Sciatic nerve (tissue), 2 donors: ENCODE measurements at regions not wholly inside any gene's neighbourhood (a gene's known extent, or its start where the extent isn't known, plus 50 kb on each side); places are given as distances from the start of the nearest gene placed in this dataset.

ENCODE experiments used
- ATAC-seq: fragments of 200-7000 bp; cut with Tn5 transposase; one replicate; pipeline ENCODE4 v1.9.1; 2020; ENCODE audit warnings: mild to moderate bottlenecking, moderate library complexity
- DNase-seq: peaks from one replicate; pipeline ENCODE4 v3.0.0-alpha.2; 2020; ENCODE audit warnings: low spot score
- intact Hi-C: fragments of 100-400 bp; cut with DNase I; formaldehyde crosslinking; loops from one replicate; pipeline ENCODE4 v1.14.2; 2022
- donor health status: DM: no; HTN: no; CAD: no.
- donor health status: DM: no; HTN: no; CAD: no.

DNA sequence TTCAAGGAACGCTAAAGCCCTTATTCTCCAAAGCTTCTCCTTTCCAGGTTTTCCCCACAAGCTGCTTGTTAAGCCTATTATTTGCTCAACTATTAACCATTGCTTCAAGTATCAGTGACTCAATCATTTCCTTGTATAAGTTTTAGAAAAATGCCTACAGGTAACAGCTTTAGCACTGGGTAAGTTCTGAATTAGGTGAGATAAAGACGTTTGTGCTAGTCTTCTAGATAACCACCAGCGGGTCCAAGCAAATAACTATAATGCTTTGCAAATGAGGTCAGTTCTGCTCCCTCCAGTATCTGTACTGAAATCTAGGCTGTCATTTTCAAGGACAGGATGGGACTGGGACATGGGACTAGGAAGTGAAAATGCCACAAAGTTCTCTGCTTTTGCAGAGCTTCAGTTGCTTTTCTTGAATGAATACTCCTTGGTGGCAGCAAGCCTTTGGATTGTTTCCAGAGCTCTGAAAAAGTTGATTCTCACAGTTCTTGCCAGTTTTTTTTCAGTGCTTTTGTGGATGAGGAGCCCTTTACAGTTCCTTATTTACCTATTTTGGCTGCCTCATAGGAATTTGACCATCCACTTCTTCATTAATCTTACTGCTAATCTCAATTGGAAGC is 1487.7 kb downstream of the EFNB2 start:
- DNase-seq (no peak), ATAC-seq (no peak)
- intact Hi-C loops: no loop called here

GRCh38 chr13:105037110-105037509 is 1498.4 kb downstream of the EFNB2 start:
- intact Hi-C loops: no loop called here
- DNase-seq (no peak), ATAC-seq (no peak)

- ATAC-seq (peak; percentile 20), DNase-seq (no peak)
- intact Hi-C loops: no loop called here
These were observed 1500.4 kb downstream of the EFNB2 start for GRCh38 chr13:105035092-105035491.

- DNase-seq (no peak), ATAC-seq (no peak)
- intact Hi-C loops: no loop called here
These were observed 1501.5 kb downstream of the EFNB2 start for GRCh38 chr13:105033999-105034398.

GRCh38 chr13:105031306-105031705 is 1504.2 kb downstream of the EFNB2 start:
- intact Hi-C loops: no loop called here
- ATAC-seq (no peak), DNase-seq (no peak)

- intact Hi-C loops: no loop called here
- DNase-seq (no peak), ATAC-seq (no peak)
These were observed 1504.6 kb downstream of the EFNB2 start for GRCh38 chr13:105030851-105031250.

DNA sequence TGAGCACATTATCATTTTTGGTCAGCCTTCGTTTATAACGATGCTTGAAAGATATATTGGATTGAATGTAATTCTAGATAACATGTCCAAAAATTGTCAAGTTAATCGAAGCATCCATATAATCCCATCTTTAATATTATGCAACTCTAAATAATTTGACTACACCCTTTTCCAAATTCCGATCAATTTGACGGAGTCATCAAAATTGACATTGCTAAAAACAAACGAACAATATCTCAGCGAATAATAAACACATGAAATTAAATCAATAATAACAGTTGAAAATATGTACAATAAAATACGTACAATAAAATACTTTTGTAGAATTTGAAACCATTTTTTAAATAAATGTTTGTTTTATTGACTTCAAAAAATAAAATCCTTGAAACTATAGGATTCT is 1516.4 kb downstream of the EFNB2 start:
- no peak for DNase-seq
- no peak for ATAC-seq

GRCh38 chr13:105016266-105016665 is 1519.2 kb downstream of the EFNB2 start:
- DNase-seq: no peak
- intact Hi-C loops: no loop called here
- ATAC-seq: no peak

More for the DNA sequence above, 1516.4 kb downstream of the EFNB2 start:
- intact Hi-C loops: no loop called here

GRCh38 chr13:105008604-105009003 is 1526.9 kb downstream of the EFNB2 start:
- DNase-seq: no peak
- ATAC-seq: no peak
- intact Hi-C loops: no loop called here

GRCh38 chr13:105007166-105007808 is 1528.2 kb downstream of the EFNB2 start:
- DNase-seq: no peak
- intact Hi-C loops: no loop called here
- ATAC-seq: no peak

DNA sequence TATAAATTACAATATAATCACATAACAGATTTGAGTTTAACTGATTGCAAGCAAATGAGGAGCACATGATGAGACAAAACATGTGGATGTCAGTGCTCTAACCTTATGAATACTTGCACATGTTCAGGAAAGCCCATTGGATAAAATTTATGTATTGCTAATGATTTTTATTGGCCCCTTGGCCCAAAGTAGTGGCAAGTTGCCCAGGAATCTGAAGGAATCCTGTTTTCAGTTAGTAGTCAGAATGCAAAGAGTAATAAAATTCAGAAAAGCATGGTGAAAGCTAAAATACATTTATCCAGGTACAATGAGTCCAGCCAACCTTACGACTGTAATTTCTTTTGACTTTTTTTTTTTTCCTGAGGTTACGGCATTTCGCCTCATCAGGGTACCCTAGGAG is 1539.4 kb downstream of the EFNB2 start:
- DNase-seq: no peak
- no peak for ATAC-seq
- intact Hi-C loops: no loop called here

GRCh38 chr13:104993708-104994107 is 1541.8 kb downstream of the EFNB2 start:
- ATAC-seq (no peak), DNase-seq (no peak)
- intact Hi-C loops: no loop called here

DNA sequence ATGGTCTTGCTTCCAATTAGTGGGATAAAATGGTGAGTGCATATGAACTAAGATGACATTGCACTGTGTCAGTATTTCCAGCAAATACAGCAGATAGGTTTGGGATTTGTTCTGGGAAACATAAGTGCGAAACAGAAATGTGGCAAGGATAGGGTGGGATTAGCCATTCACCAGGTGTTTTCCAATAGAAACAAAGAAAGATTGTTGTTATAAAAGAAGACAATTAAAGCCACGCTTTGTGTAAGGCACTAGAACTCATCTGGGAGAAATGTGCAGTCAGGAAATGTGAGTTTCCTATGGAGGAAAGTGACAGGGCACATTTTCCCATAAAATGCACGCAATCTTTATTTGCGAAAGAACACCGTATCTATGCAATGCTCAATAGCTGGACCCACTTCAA is 1547.8 kb downstream of the EFNB2 start:
- no peak for DNase-seq
- no peak for ATAC-seq
- intact Hi-C loops: no loop called here

DNA sequence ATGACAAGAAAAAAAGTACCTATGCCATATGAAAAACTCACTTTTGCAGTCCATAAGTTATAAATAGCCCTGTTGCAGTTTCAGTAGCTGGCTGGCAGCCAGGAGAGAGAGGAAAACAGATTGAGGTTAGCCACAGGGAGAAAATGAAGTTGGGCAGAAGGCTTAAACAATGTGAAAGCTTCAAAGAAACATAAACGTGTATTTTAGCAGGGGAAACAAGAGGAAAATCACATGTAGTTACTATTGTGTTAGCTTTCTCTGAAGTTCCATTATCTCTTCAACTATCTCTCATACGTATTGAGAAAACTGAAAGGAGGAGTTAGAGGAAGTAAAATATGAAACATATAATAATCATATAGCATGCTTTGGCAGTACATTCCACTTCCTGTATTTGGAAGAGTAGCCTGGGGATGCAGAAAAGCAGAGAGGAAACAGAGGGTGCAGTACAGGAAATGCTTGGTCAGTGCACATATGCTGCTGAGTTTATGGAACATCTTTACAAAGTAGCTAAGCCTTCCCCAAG is 1551.1 kb downstream of the EFNB2 start:
- DNase-seq (peak; percentile 63), ATAC-seq (peak; percentile 83)
- intact Hi-C loops: loop anchor here (5.0 kb wide), 1 partner anchor 793 kb away; no protein-coding TSS in a partner anchor

- intact Hi-C loops: loop anchor here (5.0 kb wide), 1 partner anchor 794 kb away; no protein-coding TSS in a partner anchor
These were observed 1551.9 kb downstream of the EFNB2 start for GRCh38 chr13:104983601-104984000.

DNA sequence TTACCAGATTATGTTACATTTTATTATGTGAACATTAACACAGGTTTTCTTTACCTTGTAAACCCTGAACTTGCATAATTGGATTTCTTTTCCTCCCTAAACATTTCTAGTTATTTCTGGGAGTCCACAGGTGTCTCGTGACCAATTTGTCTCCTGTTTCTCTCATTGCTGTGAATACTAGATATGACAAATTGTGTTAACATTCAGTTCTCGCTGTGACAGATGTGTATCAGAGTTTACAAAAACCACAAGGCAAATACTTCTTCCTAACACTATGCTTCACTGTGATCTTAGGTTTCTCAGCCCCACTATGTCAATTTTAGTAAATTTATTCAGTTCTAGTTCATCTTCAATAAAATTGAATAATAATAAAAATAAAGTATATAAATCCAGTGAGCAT is 1554.9 kb downstream of the EFNB2 start:
- ATAC-seq (no peak), DNase-seq (no peak)
- intact Hi-C loops: loop anchor here (5.0 kb wide), 1 partner anchor 797 kb away; no protein-coding TSS in a partner anchor

More at GRCh38 chr13:104983601-104984000, 1551.9 kb downstream of the EFNB2 start:
- ATAC-seq (no peak), DNase-seq (no peak)

- ATAC-seq: no peak
- intact Hi-C loops: loop anchor here (5.0 kb wide), 1 partner anchor 798 kb away; no protein-coding TSS in a partner anchor
- no peak for DNase-seq
These were observed 1556.0 kb downstream of the EFNB2 start for GRCh38 chr13:104979281-104980030.

GRCh38 chr13:104976986-104977385 is 1558.5 kb downstream of the EFNB2 start:
- intact Hi-C loops: no loop called here
- DNase-seq (no peak), ATAC-seq (no peak)

- ATAC-seq: no peak
- intact Hi-C loops: no loop called here
- no peak for DNase-seq
These were observed 1560.2 kb downstream of the EFNB2 start for GRCh38 chr13:104975272-104975671.

DNA sequence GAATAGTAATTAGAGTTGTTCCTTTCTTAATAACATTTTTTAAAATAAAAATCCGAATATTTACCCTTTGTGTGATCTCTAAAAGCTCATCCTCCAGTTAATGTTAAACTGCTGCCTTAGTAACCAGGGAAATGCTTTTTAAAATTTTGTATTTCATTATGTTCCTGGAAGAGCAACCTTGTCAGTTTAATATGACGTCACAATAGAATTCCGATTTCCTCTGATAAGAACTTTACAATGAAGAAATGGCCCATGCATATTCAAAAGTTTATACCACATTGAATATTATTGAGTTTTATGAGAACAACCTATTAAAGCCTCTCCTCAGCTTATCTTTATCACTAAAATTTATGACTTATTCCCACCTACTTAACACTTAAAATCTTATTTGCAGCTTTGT is 1566.6 kb downstream of the EFNB2 start:
- intact Hi-C loops: no loop called here
- no peak for ATAC-seq
- DNase-seq: no peak
